LNCAP (cell line): ENCODE measurements at regions not wholly inside any gene's neighbourhood (a gene's known extent, or its start where the extent isn't known, plus 50 kb on each side); places are given as distances from the start of the nearest gene placed in this dataset.

ENCODE experiments used
- CTCF ChIP-seq: fragments of 450-650 bp; IDR thresholded peaks from 2 replicates; pipeline ENCODE4 v1.5.1; 2017; ENCODE audit warnings: mild to moderate bottlenecking

- TF ChIP-seq CTCF: no peak
Observed at GRCh38 chr5:93141969-93142368, 439.1 kb downstream of the NR2F1-AS1 start.

GRCh38 chr5:93130624-93131490, 450.2 kb downstream of the NR2F1-AS1 start:
- TF ChIP-seq CTCF: no peak

GRCh38 chr5:93126634-93127033, 454.4 kb downstream of the NR2F1-AS1 start:
- no peak for TF ChIP-seq CTCF

GRCh38 chr5:93123127-93123526, 457.9 kb downstream of the NR2F1-AS1 start:
- TF ChIP-seq CTCF: no peak

GRCh38 chr5:93122446-93122845, 458.6 kb downstream of the NR2F1-AS1 start:
- no peak for TF ChIP-seq CTCF

GRCh38 chr5:93120771-93121170, 460.2 kb downstream of the NR2F1-AS1 start:
- TF ChIP-seq CTCF: no peak

GRCh38 chr5:93120051-93120450, 461.0 kb downstream of the NR2F1-AS1 start:
- no peak for TF ChIP-seq CTCF
